ENCODE measurements at regions not wholly inside any gene's neighbourhood (a gene's known extent, or its start where the extent isn't known, plus 50 kb on each side); places are given as distances from the start of the nearest gene placed in this dataset.

DNA sequence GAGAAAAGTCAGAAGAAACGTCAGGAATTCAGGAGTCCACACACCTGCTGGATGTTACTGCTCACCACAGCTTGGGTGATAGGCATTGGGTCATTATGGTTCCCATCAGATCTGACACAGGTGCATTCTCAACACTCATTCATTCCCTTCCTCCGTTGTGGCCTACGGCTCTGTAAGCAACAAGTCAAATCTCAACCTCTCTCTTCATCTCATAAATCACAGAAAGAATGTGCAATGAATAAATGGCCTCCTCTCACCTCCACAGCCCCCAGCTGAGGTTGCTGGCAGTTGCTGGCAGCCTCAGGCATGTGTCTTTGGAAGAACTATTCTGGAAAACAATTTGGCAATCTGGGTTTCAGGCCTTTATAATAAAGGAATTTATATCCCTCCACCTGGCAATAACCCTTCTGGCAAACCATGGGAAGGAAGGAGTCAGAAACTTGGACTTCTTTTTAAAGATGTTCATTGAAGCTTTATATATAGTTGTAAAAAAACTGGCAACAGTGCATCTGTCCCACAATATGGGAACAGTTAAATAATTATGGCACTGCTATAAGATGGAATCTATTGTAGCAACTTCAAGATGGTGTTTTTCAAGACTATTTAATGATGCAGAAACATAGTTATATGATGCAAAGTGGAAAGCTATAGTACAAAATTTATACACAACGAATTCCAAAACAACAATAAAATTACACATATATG, 175.4 kb downstream of the ANAPC1 start:
- TF ChIP-seq PAX5 (IDR thresholded peaks at IDR 0.05; ENCODE audit: insufficient read depth, low read length, severe bottlenecking) (no peak), POLR2AphosphoS5 (IDR thresholded peaks at IDR 0.05; ENCODE audit: low read depth, low read length) (no peak), POLR2A (IDR thresholded peaks at IDR 0.05; ENCODE audit: low read depth, low read length) (no peak), TAF1 (IDR thresholded peaks at IDR 0.05; ENCODE audit: low read depth, low read length) (no peak), SPI1 (IDR thresholded peaks at IDR 0.05; ENCODE audit: low read depth, low read length) (no peak), POU2F2 (IDR thresholded peaks at IDR 0.05; ENCODE audit: low read depth, low read length) (no peak)
- FAIRE-seq, result no peak
- no peak for DNase-seq (ENCODE audit: insufficient read length, low spot score)

DNA sequence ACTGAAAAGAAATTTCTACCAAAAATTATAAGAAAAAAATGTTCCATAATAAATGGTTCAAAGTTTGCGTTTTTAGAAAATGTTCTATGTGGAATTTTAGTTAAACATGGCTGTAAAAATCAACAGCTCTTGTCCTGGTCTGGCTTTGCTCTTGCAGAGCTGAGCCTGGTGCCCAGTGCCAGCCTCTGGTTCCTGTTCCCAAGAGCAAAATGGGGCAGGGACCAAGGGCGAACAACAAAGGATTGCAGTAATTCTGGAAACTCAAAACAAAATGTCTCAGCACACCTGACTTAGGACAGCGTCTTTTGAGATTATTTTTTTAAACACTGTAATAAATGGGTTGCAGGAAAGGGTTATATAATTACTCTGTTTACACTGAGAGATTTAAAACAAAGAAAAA, 174.7 kb downstream of the ANAPC1 start:
- no peak for TF ChIP-seq POU2F2 (IDR thresholded peaks at IDR 0.05; ENCODE audit: low read depth, low read length)
- TF ChIP-seq POLR2A (IDR thresholded peaks at IDR 0.05; ENCODE audit: low read depth, low read length), result no peak
- no peak for TF ChIP-seq SPI1 (IDR thresholded peaks at IDR 0.05; ENCODE audit: low read depth, low read length)
- no peak for TF ChIP-seq PAX5 (IDR thresholded peaks at IDR 0.05; ENCODE audit: insufficient read depth, low read length, severe bottlenecking)
- no peak for TF ChIP-seq TAF1 (IDR thresholded peaks at IDR 0.05; ENCODE audit: low read depth, low read length)
- no peak for TF ChIP-seq POLR2AphosphoS5 (IDR thresholded peaks at IDR 0.05; ENCODE audit: low read depth, low read length)
- DNase-seq (ENCODE audit: insufficient read length, low spot score) (no peak), FAIRE-seq (no peak)

DNA sequence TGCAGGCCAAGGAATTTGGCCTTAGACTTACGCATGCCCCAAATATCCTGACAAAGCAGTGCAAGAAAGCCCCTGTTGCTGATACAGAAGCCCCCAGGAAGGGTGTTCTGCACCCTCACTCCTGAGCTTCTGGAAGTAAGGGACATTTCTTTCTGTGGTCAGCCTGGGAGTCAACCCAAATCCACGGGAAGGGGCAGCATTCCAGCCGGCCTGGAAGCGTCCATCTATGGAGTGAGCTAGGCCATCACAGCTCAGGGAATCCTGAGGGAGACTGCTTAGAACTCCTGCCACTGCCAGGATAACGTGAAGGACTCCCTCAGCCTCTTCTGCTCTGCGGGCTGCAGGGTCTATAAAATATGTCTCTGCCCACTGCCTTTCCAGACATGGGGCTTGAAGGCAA, 173.9 kb downstream of the ANAPC1 start:
- no peak for FAIRE-seq
- no peak for DNase-seq (ENCODE audit: insufficient read length, low spot score)
- no peak for TF ChIP-seq TAF1 (IDR thresholded peaks at IDR 0.05; ENCODE audit: low read depth, low read length)
- TF ChIP-seq SPI1 (IDR thresholded peaks at IDR 0.05; ENCODE audit: low read depth, low read length), result no peak
- TF ChIP-seq POLR2AphosphoS5 (IDR thresholded peaks at IDR 0.05; ENCODE audit: low read depth, low read length), result no peak
- TF ChIP-seq PAX5 (IDR thresholded peaks at IDR 0.05; ENCODE audit: insufficient read depth, low read length, severe bottlenecking), result no peak
- no peak for TF ChIP-seq POLR2A (IDR thresholded peaks at IDR 0.05; ENCODE audit: low read depth, low read length)
- no peak for TF ChIP-seq POU2F2 (IDR thresholded peaks at IDR 0.05; ENCODE audit: low read depth, low read length)

DNA sequence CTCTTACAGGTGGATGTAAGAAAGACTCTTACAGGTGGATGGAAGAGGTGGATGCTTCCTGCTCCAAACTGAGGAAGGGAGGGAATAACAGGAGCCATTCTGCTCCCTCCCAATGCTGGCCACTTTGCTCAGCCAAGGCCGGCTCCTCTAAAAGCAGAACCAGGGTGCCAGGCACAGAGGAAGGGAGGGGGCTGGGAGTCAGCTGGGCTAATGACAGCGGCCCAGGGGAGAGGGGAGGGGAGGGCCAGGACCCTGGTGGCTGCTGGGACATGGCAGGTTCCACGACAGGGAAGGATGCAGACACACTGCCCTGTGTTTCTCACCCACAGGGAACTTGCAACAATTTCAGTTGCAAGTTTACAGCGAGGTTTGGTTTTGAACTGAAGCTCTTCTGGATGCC, 173.4 kb downstream of the ANAPC1 start:
- TF ChIP-seq PAX5 (IDR thresholded peaks at IDR 0.05; ENCODE audit: insufficient read depth, low read length, severe bottlenecking) (no peak), SPI1 (IDR thresholded peaks at IDR 0.05; ENCODE audit: low read depth, low read length) (no peak), POLR2A (IDR thresholded peaks at IDR 0.05; ENCODE audit: low read depth, low read length) (no peak), TAF1 (IDR thresholded peaks at IDR 0.05; ENCODE audit: low read depth, low read length) (no peak), POU2F2 (IDR thresholded peaks at IDR 0.05; ENCODE audit: low read depth, low read length) (no peak), POLR2AphosphoS5 (IDR thresholded peaks at IDR 0.05; ENCODE audit: low read depth, low read length) (no peak)
- FAIRE-seq, result no peak

DNA sequence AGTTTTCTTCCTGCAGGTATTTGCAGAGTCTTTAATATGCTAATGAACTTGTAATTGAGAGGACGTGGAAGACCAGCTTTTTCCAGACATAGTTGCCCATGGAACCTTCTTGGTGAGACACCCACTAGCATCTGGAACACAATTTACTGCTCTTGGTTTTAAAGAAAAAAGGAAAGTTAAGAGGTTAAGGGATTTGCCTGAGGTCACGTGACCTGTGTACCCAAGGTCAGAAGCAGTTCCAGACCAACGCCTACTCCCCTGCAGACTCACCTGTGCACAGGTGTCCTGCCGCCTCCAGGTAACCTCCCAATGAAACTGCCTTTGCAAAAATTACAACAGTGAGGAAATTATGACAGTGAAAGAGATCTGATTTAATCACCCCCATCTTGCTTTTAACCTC, 172.7 kb downstream of the ANAPC1 start:
- DNase-seq (ENCODE audit: insufficient read length, low spot score), result no peak
- TF ChIP-seq POU2F2 (IDR thresholded peaks at IDR 0.05; ENCODE audit: low read depth, low read length), result no peak
- no peak for TF ChIP-seq POLR2A (IDR thresholded peaks at IDR 0.05; ENCODE audit: low read depth, low read length)
- TF ChIP-seq POLR2AphosphoS5 (IDR thresholded peaks at IDR 0.05; ENCODE audit: low read depth, low read length), result no peak
- no peak for TF ChIP-seq TAF1 (IDR thresholded peaks at IDR 0.05; ENCODE audit: low read depth, low read length)
- TF ChIP-seq SPI1 (IDR thresholded peaks at IDR 0.05; ENCODE audit: low read depth, low read length), result no peak
- TF ChIP-seq PAX5 (IDR thresholded peaks at IDR 0.05; ENCODE audit: insufficient read depth, low read length, severe bottlenecking), result no peak
- no peak for FAIRE-seq

More for the DNA sequence above, 173.4 kb downstream of the ANAPC1 start:
- no peak for DNase-seq (ENCODE audit: insufficient read length, low spot score)

DNA sequence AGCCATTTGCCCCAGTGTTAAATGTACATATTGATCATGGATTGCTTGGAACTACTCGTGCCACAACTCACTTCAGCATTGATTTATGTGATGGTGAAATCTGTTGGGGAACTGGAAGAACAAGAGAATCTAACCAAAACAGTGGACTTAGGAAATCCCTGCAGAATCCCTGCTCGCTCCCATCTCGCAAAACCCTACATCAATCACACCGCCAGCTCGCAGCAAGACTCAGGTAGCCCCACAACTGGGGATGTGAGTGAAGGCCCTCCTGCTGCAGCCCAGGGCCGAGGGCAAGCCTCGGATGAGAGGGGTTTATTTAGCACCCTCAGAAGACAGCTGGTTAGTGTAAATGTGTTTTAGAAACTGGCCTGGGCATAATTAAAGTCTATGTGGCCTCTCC, 171.6 kb downstream of the ANAPC1 start:
- no peak for TF ChIP-seq POLR2AphosphoS5 (IDR thresholded peaks at IDR 0.05; ENCODE audit: low read depth, low read length)
- no peak for TF ChIP-seq PAX5 (IDR thresholded peaks at IDR 0.05; ENCODE audit: insufficient read depth, low read length, severe bottlenecking)
- TF ChIP-seq POU2F2 (IDR thresholded peaks at IDR 0.05; ENCODE audit: low read depth, low read length), result no peak
- TF ChIP-seq SPI1 (IDR thresholded peaks at IDR 0.05; ENCODE audit: low read depth, low read length), result no peak
- no peak for TF ChIP-seq TAF1 (IDR thresholded peaks at IDR 0.05; ENCODE audit: low read depth, low read length)
- TF ChIP-seq POLR2A (IDR thresholded peaks at IDR 0.05; ENCODE audit: low read depth, low read length), result no peak
- DNase-seq (ENCODE audit: insufficient read length, low spot score), result no peak
- no peak for FAIRE-seq

DNA sequence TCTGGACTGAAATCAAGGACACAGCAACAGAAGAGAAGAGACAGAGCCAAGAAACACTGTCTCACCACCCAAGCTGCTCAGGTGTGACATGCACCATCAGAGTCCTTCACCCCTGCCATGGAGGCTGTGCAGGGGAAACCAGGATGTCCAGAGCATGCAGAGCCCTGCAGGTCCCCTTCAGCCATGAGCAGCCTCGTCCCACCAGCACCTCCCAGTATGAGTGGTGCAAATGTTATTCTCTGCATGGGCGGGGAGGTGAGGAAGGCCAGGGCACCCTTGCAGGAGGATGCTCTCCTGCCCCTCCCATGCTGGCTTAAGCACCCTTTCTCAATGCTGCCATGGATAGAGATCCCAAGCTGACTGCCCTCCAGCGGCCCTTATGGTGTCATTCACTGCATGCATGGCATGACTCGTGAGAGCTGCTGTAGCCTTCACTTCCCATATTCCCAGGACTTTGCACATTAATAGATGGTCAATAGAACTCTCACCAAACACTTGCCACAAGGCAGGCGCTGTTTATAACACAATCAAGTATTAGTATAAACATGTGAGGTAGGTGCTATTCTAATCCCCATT, 171.0 kb downstream of the ANAPC1 start:
- DNase-seq (ENCODE audit: insufficient read length, low spot score), result no peak

DNA sequence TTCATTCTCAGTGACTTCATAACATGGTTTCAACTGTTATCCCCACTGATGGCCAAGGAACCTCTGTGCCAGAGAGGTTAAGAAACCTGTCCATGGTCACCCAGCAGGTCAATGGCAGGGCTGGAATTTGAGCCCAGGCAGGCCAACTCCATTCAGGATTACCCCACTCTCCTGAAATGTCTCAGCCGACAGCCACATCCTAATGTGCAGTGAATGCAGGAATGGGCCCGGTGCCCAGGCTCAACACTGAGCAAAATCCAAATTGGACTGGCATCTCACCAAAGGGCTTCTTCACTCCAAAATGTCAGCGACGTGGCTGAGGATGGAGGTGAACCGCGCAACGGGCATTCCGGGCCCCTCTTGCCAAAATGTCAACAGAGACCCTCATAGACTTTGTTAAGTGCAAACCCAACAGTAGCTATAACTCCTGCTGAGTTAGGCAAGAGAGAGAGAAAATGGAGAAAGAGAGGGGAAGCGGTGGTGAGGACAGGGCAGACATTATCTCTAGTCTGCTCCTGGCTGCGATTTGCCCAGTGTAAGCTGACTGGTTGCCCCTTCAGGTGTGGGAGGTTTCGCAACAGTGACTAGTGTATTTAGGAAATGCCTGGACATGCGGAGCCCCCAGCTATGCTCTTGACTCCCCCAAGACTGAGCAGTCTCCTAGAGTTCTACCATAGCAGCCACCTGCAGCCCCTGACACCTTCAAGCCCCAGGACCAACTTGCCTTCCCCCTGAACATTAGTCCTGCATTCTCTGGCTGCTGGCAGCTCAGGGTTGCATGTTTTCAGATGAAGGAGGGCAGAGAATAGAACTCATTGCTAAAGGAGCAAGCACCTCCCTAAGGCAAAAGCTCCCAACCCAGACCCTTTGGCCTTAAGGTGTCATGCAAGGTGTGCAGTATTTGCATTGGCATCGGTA, 167.7 kb downstream of the ANAPC1 start:
- FAIRE-seq, result no peak
- no peak for TF ChIP-seq TAF1 (IDR thresholded peaks at IDR 0.05; ENCODE audit: low read depth, low read length)
- no peak for TF ChIP-seq POLR2A (IDR thresholded peaks at IDR 0.05; ENCODE audit: low read depth, low read length)
- TF ChIP-seq PAX5 (IDR thresholded peaks at IDR 0.05; ENCODE audit: insufficient read depth, low read length, severe bottlenecking), result no peak
- no peak for TF ChIP-seq POU2F2 (IDR thresholded peaks at IDR 0.05; ENCODE audit: low read depth, low read length)
- no peak for TF ChIP-seq SPI1 (IDR thresholded peaks at IDR 0.05; ENCODE audit: low read depth, low read length)
- no peak for DNase-seq (ENCODE audit: insufficient read length, low spot score)

More for the DNA sequence above, 171.0 kb downstream of the ANAPC1 start:
- no peak for FAIRE-seq
- TF ChIP-seq POLR2AphosphoS5 (IDR thresholded peaks at IDR 0.05; ENCODE audit: low read depth, low read length) (no peak), POU2F2 (IDR thresholded peaks at IDR 0.05; ENCODE audit: low read depth, low read length) (no peak), SPI1 (IDR thresholded peaks at IDR 0.05; ENCODE audit: low read depth, low read length) (no peak)

Data from GM12891 (cell line).